HG02571 (cell line): ENCODE measurements at regions not wholly inside any gene's neighbourhood (a gene's known extent, or its start where the extent isn't known, plus 50 kb on each side); places are given as distances from the start of the nearest gene placed in this dataset.

ENCODE experiments used
- ATAC-seq: cut with Tn5 transposase; IDR thresholded peaks from one replicate; pipeline ENCODE4 v1.9.1; 2021; ENCODE audit warnings: mild to moderate bottlenecking, moderate library complexity; ENCODE audit not compliant: unreplicated experiment

- no peak for ATAC-seq
Measured at GRCh38 chr4:145347684-145348083, 134.0 kb upstream of the SMAD1 start.

- no peak for ATAC-seq
Measured at GRCh38 chr4:145346081-145346480, 135.6 kb upstream of the SMAD1 start.

GRCh38 chr4:145345401-145345800 is 136.3 kb upstream of the SMAD1 start:
- ATAC-seq, result no peak

GRCh38 chr4:145341381-145341780 is 140.3 kb upstream of the SMAD1 start:
- no peak for ATAC-seq

GRCh38 chr4:145340071-145340675 is 141.5 kb upstream of the SMAD1 start:
- ATAC-seq, result no peak

GRCh38 chr4:145339075-145339725 is 142.5 kb upstream of the SMAD1 start:
- ATAC-seq, result no peak

- no peak for ATAC-seq
Measured at GRCh38 chr4:145338568-145338967, 143.1 kb upstream of the SMAD1 start.

- no peak for ATAC-seq
Measured at GRCh38 chr4:145337391-145337790, 144.3 kb upstream of the SMAD1 start.

- ATAC-seq, result no peak
Measured at GRCh38 chr4:145333786-145334185, 147.9 kb upstream of the SMAD1 start.

GRCh38 chr4:145326491-145326890 is 146.1 kb upstream of the OTUD4 start:
- ATAC-seq, result no peak

- ATAC-seq, result no peak
Measured at GRCh38 chr4:145324161-145324560, 143.8 kb upstream of the OTUD4 start.

- ATAC-seq, result no peak
Measured at GRCh38 chr4:145320294-145320693, 139.9 kb upstream of the OTUD4 start.

GRCh38 chr4:145319751-145320150 is 139.4 kb upstream of the OTUD4 start:
- no peak for ATAC-seq

- ATAC-seq, result no peak
Measured at GRCh38 chr4:145316897-145317574, 136.6 kb upstream of the OTUD4 start.

- ATAC-seq, result no peak
Measured at GRCh38 chr4:145315811-145316225, 135.4 kb upstream of the OTUD4 start.

GRCh38 chr4:145308598-145308997 is 128.2 kb upstream of the OTUD4 start:
- no peak for ATAC-seq

GRCh38 chr4:145307763-145308430 is 127.5 kb upstream of the OTUD4 start:
- no peak for ATAC-seq

- no peak for ATAC-seq
Measured at GRCh38 chr4:145307120-145307519, 126.7 kb upstream of the OTUD4 start.

GRCh38 chr4:145302725-145303124 is 122.3 kb upstream of the OTUD4 start:
- no peak for ATAC-seq

- no peak for ATAC-seq
Measured at GRCh38 chr4:145301386-145302080, 121.1 kb upstream of the OTUD4 start.
